ENCODE measurements at regions not wholly inside any gene's neighbourhood (a gene's known extent, or its start where the extent isn't known, plus 50 kb on each side); places are given as distances from the start of the nearest gene placed in this dataset.

DNA sequence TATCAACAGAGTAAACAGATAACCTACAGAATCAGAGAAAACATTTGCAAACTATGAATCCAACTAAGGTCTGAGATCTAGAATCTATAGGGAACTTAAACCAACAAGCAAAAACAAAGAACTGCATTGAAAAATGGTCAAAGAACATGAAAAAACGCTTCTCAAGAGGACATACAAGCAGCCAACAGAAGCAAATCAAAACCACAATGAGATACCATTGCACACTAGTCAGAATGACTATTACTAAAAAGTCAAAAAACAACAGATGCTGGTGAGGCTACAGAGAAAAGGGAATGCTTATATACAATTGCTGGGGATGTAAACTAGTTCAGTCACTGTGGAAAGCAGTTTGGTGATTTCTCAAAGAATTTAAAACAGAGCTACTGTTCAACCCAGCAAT, 255.7 kb downstream of the TMEM47 start:
- no peak overlapping the region for H3K4me3 ChIP-seq
- no peaks in the 10 kb centered on the region for H3K36me3 ChIP-seq
- TF ChIP-seq POLR2A (IDR thresholded peaks at IDR 0.05) = no peak
- TF ChIP-seq, protein P1, sequence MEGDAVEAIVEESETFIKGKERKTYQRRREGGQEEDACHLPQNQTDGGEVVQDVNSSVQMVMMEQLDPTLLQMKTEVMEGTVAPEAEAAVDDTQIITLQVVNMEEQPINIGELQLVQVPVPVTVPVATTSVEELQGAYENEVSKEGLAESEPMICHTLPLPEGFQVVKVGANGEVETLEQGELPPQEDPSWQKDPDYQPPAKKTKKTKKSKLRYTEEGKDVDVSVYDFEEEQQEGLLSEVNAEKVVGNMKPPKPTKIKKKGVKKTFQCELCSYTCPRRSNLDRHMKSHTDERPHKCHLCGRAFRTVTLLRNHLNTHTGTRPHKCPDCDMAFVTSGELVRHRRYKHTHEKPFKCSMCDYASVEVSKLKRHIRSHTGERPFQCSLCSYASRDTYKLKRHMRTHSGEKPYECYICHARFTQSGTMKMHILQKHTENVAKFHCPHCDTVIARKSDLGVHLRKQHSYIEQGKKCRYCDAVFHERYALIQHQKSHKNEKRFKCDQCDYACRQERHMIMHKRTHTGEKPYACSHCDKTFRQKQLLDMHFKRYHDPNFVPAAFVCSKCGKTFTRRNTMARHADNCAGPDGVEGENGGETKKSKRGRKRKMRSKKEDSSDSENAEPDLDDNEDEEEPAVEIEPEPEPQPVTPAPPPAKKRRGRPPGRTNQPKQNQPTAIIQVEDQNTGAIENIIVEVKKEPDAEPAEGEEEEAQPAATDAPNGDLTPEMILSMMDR (IDR thresholded peaks at IDR 0.05) = no peak
- no peaks in the 10 kb centered on the region for H3K9me3 ChIP-seq
- intact Hi-C loops (cut with DNase I) = no loop called here
- no peaks in the 10 kb centered on the region for H3K27me3 ChIP-seq
- no peak overlapping the region for H3K27ac ChIP-seq
- H3K4me1 ChIP-seq = peaks cover 0 to 7% (median 0%) of the 10 kb centered on the region in 4 donors
- no peak for ATAC-seq
- DNase-seq = no peak
- 43% methylated on average over 1 of the region's 1 CpG for WGBS (ENCODE audit: insufficient coverage, low coverage, low lambda C conversion rate, missing lambda C conversion rate)

DNA sequence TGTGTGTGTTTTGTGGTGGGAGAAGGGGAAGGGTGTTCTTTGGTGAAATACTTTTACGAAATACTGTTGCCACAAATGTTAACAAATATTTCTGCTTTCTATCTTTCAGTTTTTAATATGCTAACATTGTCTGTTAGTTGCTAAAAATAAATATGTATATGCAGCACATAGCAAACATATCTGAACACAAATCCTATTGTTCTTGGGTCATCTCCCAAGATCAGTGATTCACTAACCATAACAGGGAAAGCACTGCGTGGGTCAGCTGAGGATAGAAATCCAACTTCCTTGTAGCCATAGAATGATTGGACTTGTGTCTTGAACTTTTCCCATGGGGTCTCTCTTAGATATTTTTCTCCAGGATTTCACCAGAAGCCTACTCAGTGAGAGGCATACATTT, 250.3 kb upstream of the FAM47A start:
- ATAC-seq = no peak

DNA sequence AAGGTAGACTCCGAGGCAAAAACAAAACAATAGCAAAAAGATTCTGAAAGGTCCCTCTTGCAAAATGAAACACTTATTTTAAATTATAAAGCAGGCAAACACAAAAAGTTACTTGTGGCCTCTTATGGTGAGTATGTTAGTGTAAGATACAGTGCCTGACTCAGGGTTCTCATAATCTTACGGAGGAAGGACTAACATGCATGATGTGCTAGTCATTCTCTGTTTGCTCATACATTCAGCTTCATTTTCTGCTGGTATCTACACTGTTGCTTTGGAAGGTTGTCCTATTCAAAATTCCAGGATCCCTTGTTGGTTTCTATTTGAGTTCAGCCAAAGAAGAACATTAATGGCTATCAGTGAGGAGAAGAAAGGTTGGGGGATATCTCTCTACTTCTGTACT, 249.1 kb upstream of the FAM47A start:
- intact Hi-C loops (cut with DNase I) = no loop called here
- TF ChIP-seq, protein P1 (IDR thresholded peaks at IDR 0.05) = no peak
- TF ChIP-seq POLR2A (IDR thresholded peaks at IDR 0.05) = no peak
- ATAC-seq = no peak
- Histone ChIP-seq H3K27me3 (peaks cover 0 to 5% of the 10 kb centered on the region in 2 donors), H3K9me3 (no peaks in the 10 kb centered on the region), H3K4me1 (no peaks in the 10 kb centered on the region), H3K4me3 (no peak overlapping the region), H3K36me3 (no peaks in the 10 kb centered on the region), H3K27ac (no peak overlapping the region)
- no peak for DNase-seq
- 57% methylated on average over 2 of the region's 2 CpGs for WGBS (ENCODE audit: insufficient coverage, low coverage, low lambda C conversion rate, missing lambda C conversion rate)

More for the DNA sequence above, 250.3 kb upstream of the FAM47A start:
- H3K27ac ChIP-seq = no peak overlapping the region
- no peaks in the 10 kb centered on the region for H3K36me3 ChIP-seq
- intact Hi-C loops (cut with DNase I) = no loop called here
- no peaks in the 10 kb centered on the region for H3K4me1 ChIP-seq
- no peak for DNase-seq
- TF ChIP-seq POLR2A (IDR thresholded peaks at IDR 0.05) = no peak
- TF ChIP-seq, protein P1 (IDR thresholded peaks at IDR 0.05) = no peak
- H3K9me3 ChIP-seq = no peaks in the 10 kb centered on the region
- H3K4me3 ChIP-seq = no peak overlapping the region
- 37% methylated on average over 2 of the region's 2 CpGs for WGBS (ENCODE audit: insufficient coverage, low coverage, low lambda C conversion rate, missing lambda C conversion rate)
- H3K27me3 ChIP-seq = peaks cover 0 to 5% of the 10 kb centered on the region in 2 donors

DNA sequence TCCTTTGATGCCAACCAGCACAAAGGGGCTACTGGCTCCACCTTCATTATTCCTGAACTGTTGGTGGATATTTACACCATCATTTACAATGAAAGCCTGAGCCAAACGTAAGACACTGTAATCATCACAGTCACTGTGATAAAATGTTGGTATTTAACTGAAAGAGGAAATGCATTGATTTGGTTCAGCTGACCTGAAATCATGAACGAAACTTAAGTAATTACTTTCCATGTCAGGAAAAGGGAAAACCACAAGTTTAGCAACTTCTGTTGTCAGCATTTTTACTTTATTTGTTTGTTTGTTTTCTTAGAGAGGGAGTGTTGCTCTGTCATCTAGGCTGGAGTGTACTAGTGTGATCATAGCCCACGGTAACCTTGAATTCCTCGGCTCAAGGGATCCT, 247.8 kb upstream of the FAM47A start:
- WGBS (ENCODE audit: insufficient coverage, low coverage, low lambda C conversion rate, missing lambda C conversion rate) = 33% methylated on average over 4 of the region's 4 CpGs
- no peaks in the 10 kb centered on the region for H3K9me3 ChIP-seq
- H3K27ac ChIP-seq = no peak overlapping the region
- H3K27me3 ChIP-seq = peaks cover 0 to 5% of the 10 kb centered on the region in 2 donors
- ATAC-seq (no peak), DNase-seq (no peak)
- no peaks in the 10 kb centered on the region for H3K4me1 ChIP-seq
- intact Hi-C loops (cut with DNase I) = no loop called here
- TF ChIP-seq, protein P1 (IDR thresholded peaks at IDR 0.05) = no peak
- TF ChIP-seq POLR2A (IDR thresholded peaks at IDR 0.05) = no peak
- no peaks in the 10 kb centered on the region for H3K36me3 ChIP-seq
- no peak overlapping the region for H3K4me3 ChIP-seq

DNA sequence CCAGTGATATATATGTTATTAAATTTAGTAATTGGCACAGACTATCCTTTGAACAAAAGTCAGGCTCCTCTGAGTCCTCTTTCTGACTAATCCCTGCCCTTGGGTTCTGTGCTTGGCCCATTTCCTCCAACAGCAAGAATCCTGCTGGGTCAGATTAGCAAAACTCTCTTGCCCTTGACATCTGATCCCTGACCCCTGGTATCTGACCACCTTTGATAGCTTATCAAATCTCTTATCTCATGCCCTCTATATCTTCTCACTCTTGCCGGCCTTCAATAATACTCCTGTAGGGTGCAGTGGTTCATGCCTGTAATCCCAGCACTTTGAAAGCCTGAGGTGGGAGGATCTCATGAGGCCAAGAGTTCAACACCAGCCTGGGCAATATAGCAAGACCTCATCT, 245.5 kb upstream of the FAM47A start:
- H3K27me3 ChIP-seq = peaks cover 0 to 5% of the 10 kb centered on the region in 2 donors
- no peak overlapping the region for H3K4me3 ChIP-seq
- TF ChIP-seq, protein P1 (IDR thresholded peaks at IDR 0.05) = no peak
- TF ChIP-seq POLR2A (IDR thresholded peaks at IDR 0.05) = no peak
- intact Hi-C loops (cut with DNase I) = no loop called here
- 30% methylated on average over 1 of the region's 1 CpG for WGBS (ENCODE audit: insufficient coverage, low coverage, low lambda C conversion rate, missing lambda C conversion rate)
- ATAC-seq (no peak), DNase-seq (no peak)
- no peaks in the 10 kb centered on the region for H3K4me1 ChIP-seq
- H3K36me3 ChIP-seq = no peaks in the 10 kb centered on the region
- H3K27ac ChIP-seq = no peak overlapping the region
- H3K9me3 ChIP-seq = no peaks in the 10 kb centered on the region

Data from right lobe of liver (tissue), 6 donors.